CD4-positive, alpha-beta T cell (primary cell): ENCODE measurements at regions not wholly inside any gene's neighbourhood (a gene's known extent, or its start where the extent isn't known, plus 50 kb on each side); places are given as distances from the start of the nearest gene placed in this dataset.

Experiments used
- ATAC-seq: fragments of 200-7000 bp; cut with Tn5 transposase; one replicate; pipeline ENCODE4 v1.10.0; 2022; ENCODE audit warnings: mild to moderate bottlenecking; ENCODE audit not compliant: poor library complexity
- CTCF ChIA-PET: fragments of 350-600 bp; sonication (Branson Sonifier 250); formaldehyde crosslinking; loops from one replicate; lab custom pipeline; 2021; ENCODE audit warnings: antibody characterized with exemption, inconsistent platforms; lab: Charles Lee
- POLR2A ChIA-PET: fragments of 350-600 bp; sonication (Branson Sonifier 250); formaldehyde crosslinking; loops from one replicate; lab custom pipeline; 2021; ENCODE audit warnings: antibody characterized with exemption, inconsistent platforms; lab: Charles Lee
- DNase-seq, 14 experiments: peaks; one replicate each; pipeline ENCODE4 v3.0.0-alpha.2; 2013 to 2020; ENCODE audit warnings: mixed read lengths in 2 of 14
- H3K27ac ChIP-seq, 2 donors: one replicate each; pipeline versions ENCODE4 v1.5.1 to v1.7.0; 2013; ENCODE audit warnings: low read length in 2 of 2, low read depth in 1 of 2, mild to moderate bottlenecking in 1 of 2
- H3K27me3 ChIP-seq, 2 experiments: 1 replicate in 1 of 2; 2 replicates in 1 of 2; pipeline versions ENCODE4 v1.6.1 to v1.7.0; 2013; ENCODE audit warnings: low read length in 2 of 2, control low read depth in 1 of 2, mild to moderate bottlenecking in 1 of 2, moderate library complexity in 1 of 2; ENCODE audit not compliant: insufficient read depth in 2 of 2, control insufficient read depth in 1 of 2
- H3K36me3 ChIP-seq: one replicate; pipeline ENCODE4 v1.6.1; 2013; ENCODE audit warnings: low read length, control low read depth; ENCODE audit not compliant: insufficient read depth
- H3K4me1 ChIP-seq: one replicate; pipeline ENCODE4 v1.6.1; 2013; ENCODE audit warnings: low read length, control low read depth; ENCODE audit not compliant: insufficient read depth
- H3K4me3 ChIP-seq: one replicate; pipeline ENCODE4 v1.5.1; 2013; ENCODE audit warnings: mild to moderate bottlenecking, low read length, moderate library complexity
- H3K9me3 ChIP-seq, 2 experiments: 1 replicate in 1 of 2; 2 replicates in 1 of 2; pipeline versions ENCODE4 v1.6.1 to v1.7.0; 2013; ENCODE audit warnings: low read length in 2 of 2, mild to moderate bottlenecking in 2 of 2, control low read depth in 1 of 2, moderate library complexity in 1 of 2; ENCODE audit not compliant: control insufficient read depth in 1 of 2, insufficient read depth in 1 of 2
- H3K27ac Mint-ChIP-seq: one replicate; pipeline ENCODE4 v1.8.0; 2020; ENCODE audit warnings: mixed read lengths
- H3K27me3 Mint-ChIP-seq: one replicate; pipeline ENCODE4 v1.8.0; 2021; ENCODE audit warnings: mixed read lengths
- H3K36me3 Mint-ChIP-seq: one replicate; pipeline ENCODE4 v1.8.0; 2021; ENCODE audit warnings: low read depth, mixed read lengths
- H3K4me1 Mint-ChIP-seq: one replicate; pipeline ENCODE4 v1.8.0; 2021; ENCODE audit warnings: low read depth, mixed read lengths
- H3K4me3 Mint-ChIP-seq: one replicate; pipeline ENCODE4 v1.8.0; 2020; ENCODE audit warnings: mild to moderate bottlenecking, mixed read lengths
- H3K9me3 Mint-ChIP-seq: one replicate; pipeline ENCODE4 v1.8.0; 2020; ENCODE audit warnings: mixed read lengths
- intact Hi-C, 2 experiments: fragments of 100-400 bp; cut with DNase I in 1 of 2; cut with micrococcal nuclease in 1 of 2; formaldehyde crosslinking; loops; one replicate each; pipeline versions ENCODE4 v1.15.1 to v1.9.0; 2023 to 2025; cut with DNase I, micrococcal nuclease
- TF ChIP-seq, protein P1 (sequence below): fragments of 200-600 bp; IDR thresholded peaks from one replicate; pipeline ENCODE4 v1.8.0; 2022; ENCODE audit warnings: antibody characterized with exemption, mild to moderate bottlenecking

DNA sequence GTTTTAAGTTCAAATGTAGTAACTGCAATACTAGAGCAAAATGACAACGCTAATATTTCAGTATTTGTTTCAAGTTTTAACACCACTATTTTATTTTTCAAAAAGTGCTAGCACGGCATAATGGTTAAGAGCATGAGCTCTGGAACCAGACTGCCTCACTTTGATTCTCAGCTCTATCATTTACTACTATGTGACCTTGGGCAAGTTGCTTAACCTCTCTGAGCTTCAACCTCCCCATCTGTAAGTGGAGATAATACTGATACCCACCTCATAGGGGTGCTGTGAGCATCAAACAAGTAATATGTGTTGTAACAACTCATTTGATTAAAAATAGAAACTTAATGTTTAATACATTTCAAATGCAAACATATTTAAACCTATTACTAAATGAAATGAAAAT is 115.4 kb upstream of the NPHP3 start:
- DNase-seq, result no peak
- TF ChIP-seq, protein P1, sequence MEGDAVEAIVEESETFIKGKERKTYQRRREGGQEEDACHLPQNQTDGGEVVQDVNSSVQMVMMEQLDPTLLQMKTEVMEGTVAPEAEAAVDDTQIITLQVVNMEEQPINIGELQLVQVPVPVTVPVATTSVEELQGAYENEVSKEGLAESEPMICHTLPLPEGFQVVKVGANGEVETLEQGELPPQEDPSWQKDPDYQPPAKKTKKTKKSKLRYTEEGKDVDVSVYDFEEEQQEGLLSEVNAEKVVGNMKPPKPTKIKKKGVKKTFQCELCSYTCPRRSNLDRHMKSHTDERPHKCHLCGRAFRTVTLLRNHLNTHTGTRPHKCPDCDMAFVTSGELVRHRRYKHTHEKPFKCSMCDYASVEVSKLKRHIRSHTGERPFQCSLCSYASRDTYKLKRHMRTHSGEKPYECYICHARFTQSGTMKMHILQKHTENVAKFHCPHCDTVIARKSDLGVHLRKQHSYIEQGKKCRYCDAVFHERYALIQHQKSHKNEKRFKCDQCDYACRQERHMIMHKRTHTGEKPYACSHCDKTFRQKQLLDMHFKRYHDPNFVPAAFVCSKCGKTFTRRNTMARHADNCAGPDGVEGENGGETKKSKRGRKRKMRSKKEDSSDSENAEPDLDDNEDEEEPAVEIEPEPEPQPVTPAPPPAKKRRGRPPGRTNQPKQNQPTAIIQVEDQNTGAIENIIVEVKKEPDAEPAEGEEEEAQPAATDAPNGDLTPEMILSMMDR, result no peak
- peaks cover 29% of the 10 kb centered on the region for H3K27me3 Mint-ChIP-seq
- Histone ChIP-seq H3K4me3 (no peak overlapping the region), H3K9me3 (no peaks in the 10 kb centered on the region), H3K36me3 (no peaks in the 10 kb centered on the region), H3K27me3 (no peaks in the 10 kb centered on the region), H3K27ac (no peak overlapping the region), H3K4me1 (no peaks in the 10 kb centered on the region)
- H3K36me3 Mint-ChIP-seq, result no peaks in the 10 kb centered on the region
- H3K9me3 Mint-ChIP-seq, result no peaks in the 10 kb centered on the region
- H3K4me3 Mint-ChIP-seq, result no peak overlapping the region
- intact Hi-C loops, result no loop called here
- POLR2A ChIA-PET, result no interaction called here
- no peaks in the 10 kb centered on the region for H3K4me1 Mint-ChIP-seq
- no peak overlapping the region for H3K27ac Mint-ChIP-seq
- no peak for ATAC-seq
- CTCF ChIA-PET, result no interaction called here

DNA sequence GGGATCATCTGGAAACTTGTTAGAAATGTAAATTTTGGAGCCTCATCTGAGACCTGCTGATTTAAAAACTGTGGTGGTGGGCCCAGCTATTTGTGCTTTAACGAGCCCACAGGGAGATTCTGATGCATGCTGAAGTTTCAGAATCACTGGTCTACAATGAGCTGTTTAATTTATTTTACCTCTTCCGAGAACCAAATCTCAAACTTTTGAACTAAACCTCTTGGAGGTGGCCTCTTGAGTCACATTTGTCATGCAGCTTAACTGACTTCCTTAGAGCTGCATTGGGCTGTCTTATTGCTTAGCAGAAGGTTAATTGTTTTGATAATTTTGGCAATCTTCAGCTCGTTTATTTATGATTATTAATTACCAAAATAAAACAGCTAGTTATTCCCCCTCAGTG is 112.1 kb upstream of the NPHP3 start:
- no peak for ATAC-seq
- no peak for DNase-seq
- Mint-ChIP-seq H3K4me3 (no peak overlapping the region), H3K9me3 (no peaks in the 10 kb centered on the region), H3K4me1 (no peaks in the 10 kb centered on the region), H3K27me3 (peaks cover 23% of the 10 kb centered on the region), H3K27ac (no peak overlapping the region), H3K36me3 (no peaks in the 10 kb centered on the region)
- CTCF ChIA-PET, result no interaction called here
- Histone ChIP-seq H3K4me1 (no peaks in the 10 kb centered on the region), H3K4me3 (no peak overlapping the region), H3K27me3 (no peaks in the 10 kb centered on the region), H3K27ac (no peak overlapping the region), H3K9me3 (no peaks in the 10 kb centered on the region), H3K36me3 (no peaks in the 10 kb centered on the region)
- TF ChIP-seq, protein P1, result no peak
- POLR2A ChIA-PET, result no interaction called here
- intact Hi-C loops, result no loop called here

- Histone ChIP-seq H3K9me3 (no peaks in the 10 kb centered on the region), H3K27ac (no peak overlapping the region), H3K36me3 (no peaks in the 10 kb centered on the region), H3K4me3 (no peak overlapping the region), H3K4me1 (no peaks in the 10 kb centered on the region), H3K27me3 (no peaks in the 10 kb centered on the region)
- no peaks in the 10 kb centered on the region for H3K36me3 Mint-ChIP-seq
- no peaks in the 10 kb centered on the region for H3K9me3 Mint-ChIP-seq
- H3K27ac Mint-ChIP-seq, result no peak overlapping the region
- TF ChIP-seq, protein P1, result no peak
- intact Hi-C loops, result no loop called here
- ATAC-seq (no peak), DNase-seq (no peak)
- peaks cover 5% of the 10 kb centered on the region for H3K27me3 Mint-ChIP-seq
- POLR2A ChIA-PET, result no interaction called here
- H3K4me3 Mint-ChIP-seq, result no peak overlapping the region
- H3K4me1 Mint-ChIP-seq, result no peaks in the 10 kb centered on the region
- CTCF ChIA-PET, result no interaction called here
Measured at GRCh38 chr3:132829101-132829500, 106.9 kb upstream of the NPHP3 start.
